Panc1 (cell line): ENCODE measurements at regions not wholly inside any gene's neighbourhood (a gene's known extent, or its start where the extent isn't known, plus 50 kb on each side); places are given as distances from the start of the nearest gene placed in this dataset.

Source experiments
- ATAC-seq: fragments of 200-7000 bp; cut with Tn5 transposase; 2 replicates; pipeline ENCODE4 v1.9.1; 2020; ENCODE audit warnings: mild to moderate bottlenecking, moderate library complexity
- BruUV-seq: library from RNA; stranded (reverse); fragments of 400-500 nt; replicated peaks from 2 replicates; lab custom pipeline; 2021; lab: Mats Ljungman, UMichigan
- CTCF ChIA-PET: fragments of 300-600 bp; sonication (Branson Sonifier 250); formaldehyde crosslinking; loops from one replicate; lab custom pipeline; 2022; ENCODE audit warnings: antibody characterized with exemption; lab: Charles Lee
- POLR2A ChIA-PET: fragments of 300-600 bp; sonication (Branson Sonifier 250); formaldehyde crosslinking; loops from one replicate; lab custom pipeline; 2022; ENCODE audit warnings: antibody characterized with exemption; lab: Charles Lee
- DNase-seq: peaks from one replicate; pipeline ENCODE4 v3.0.0-alpha.2; 2010; ENCODE audit warnings: low read depth, low spot score
- H3K27ac ChIP-seq: 2 replicates; pipeline ENCODE4 v1.5.1; 2011; ENCODE audit warnings: mild to moderate bottlenecking, low read length, inconsistent platforms
- H3K27me3 ChIP-seq: fragments of 200-500 bp; sonication (Bioruptor generic); 2 replicates; pipeline ENCODE4 v1.6.0; 2014; ENCODE audit warnings: low read length, inconsistent platforms; ENCODE audit not compliant: control insufficient read depth, insufficient read depth
- H3K36me3 ChIP-seq: fragments of 200-500 bp; sonication (Bioruptor generic); 2 replicates; pipeline ENCODE4 v1.5.1; 2014; ENCODE audit warnings: inconsistent platforms, mild to moderate bottlenecking, low read length, moderate library complexity; ENCODE audit not compliant: control insufficient read depth, insufficient read depth
- H3K4me1 ChIP-seq: 2 replicates; pipeline ENCODE4 v1.5.1; 2011; ENCODE audit warnings: inconsistent platforms, mild to moderate bottlenecking, low read length, moderate library complexity; ENCODE audit not compliant: control insufficient read depth, insufficient read depth
- H3K4me3 ChIP-seq, 2 experiments: 2 replicates each; pipeline ENCODE4 v1.5.1; 2011 to 2012; ENCODE audit warnings: low read depth in 2 of 2, low read length in 2 of 2, mild to moderate bottlenecking in 2 of 2, inconsistent platforms in 1 of 2, moderate library complexity in 1 of 2
- H3K9me3 ChIP-seq: fragments of 200-500 bp; sonication (Bioruptor generic); 2 replicates; pipeline ENCODE4 v1.5.1; 2014; ENCODE audit warnings: low read depth, mild to moderate bottlenecking, inconsistent platforms, low read length, moderate library complexity; ENCODE audit not compliant: control insufficient read depth, insufficient read depth
- POLR2AphosphoS5 ChIP-seq: IDR thresholded peaks from 2 replicates; pipeline ENCODE4 v1.6.1; 2012; ENCODE audit warnings: mild to moderate bottlenecking, low read depth, low read length, moderate library complexity
- SIN3A ChIP-seq: IDR thresholded peaks from 2 replicates; pipeline ENCODE4 v1.6.1; 2012; ENCODE audit warnings: low read depth, mild to moderate bottlenecking, low read length, moderate library complexity, borderline replicate concordance; ENCODE audit not compliant: insufficient read depth
- TCF7L2 ChIP-seq: IDR thresholded peaks from 2 replicates; pipeline ENCODE4 v1.6.1; 2011; ENCODE audit warnings: mild to moderate bottlenecking, low read depth, low read length, inconsistent platforms
- in situ Hi-C: cut with HindIII; loops from 2 replicates; pipeline ENCODE4 v1.10.0; 2016; ENCODE audit warnings: low sequenced_read_pairs, low pct_unique_long_range_greater_than_20kb
- intact Hi-C: fragments of 100-400 bp; cut with micrococcal nuclease; formaldehyde crosslinking; loops from one replicate; pipeline ENCODE4 v1.10.0; 2022; ENCODE audit not compliant: unreplicated experiment
- TF ChIP-seq, protein P1 (sequence below): fragments of 450-650 bp; IDR thresholded peaks from 2 replicates; pipeline ENCODE4 v1.5.1; 2017; ENCODE audit warnings: mild to moderate bottlenecking
- TF ChIP-seq, protein P2 (sequence below), 2 experiments: IDR thresholded peaks; 2 replicates each; pipeline ENCODE4 v1.6.1; 2011 to 2012; ENCODE audit warnings: low read depth in 2 of 2, control low read depth in 1 of 2, low read length in 1 of 2, mild to moderate bottlenecking in 1 of 2, moderate library complexity in 1 of 2; ENCODE audit not compliant: insufficient read depth in 1 of 2

DNA sequence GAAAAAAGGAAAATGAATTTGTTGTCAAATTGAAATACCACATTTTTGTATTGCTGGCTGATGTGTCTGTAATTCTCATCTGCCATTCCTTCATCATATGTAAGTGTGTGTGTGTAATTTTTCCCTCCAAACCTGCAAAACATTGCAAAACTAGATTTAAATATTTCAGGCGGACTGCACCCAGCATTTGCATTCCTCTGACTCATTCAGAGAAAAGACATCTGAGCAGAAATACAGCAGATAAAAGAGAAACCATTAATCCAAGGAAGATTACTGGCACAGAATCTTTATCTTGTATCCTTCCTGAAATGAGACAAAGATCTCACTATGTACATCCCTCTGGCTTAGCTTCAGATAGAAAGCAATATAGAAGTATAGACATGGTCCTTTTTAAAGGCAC is 275.3 kb downstream of the TMEM38B start:
- POLR2A ChIA-PET = no interaction called here
- H3K36me3 ChIP-seq = no peaks in the 10 kb centered on the region
- intact Hi-C loops (no loop called here), in situ Hi-C loops (no loop called here)
- no peaks in the 10 kb centered on the region for H3K4me1 ChIP-seq
- no peak overlapping the region for H3K27ac ChIP-seq
- TF ChIP-seq POLR2AphosphoS5 = no peak
- TF ChIP-seq, protein P1, sequence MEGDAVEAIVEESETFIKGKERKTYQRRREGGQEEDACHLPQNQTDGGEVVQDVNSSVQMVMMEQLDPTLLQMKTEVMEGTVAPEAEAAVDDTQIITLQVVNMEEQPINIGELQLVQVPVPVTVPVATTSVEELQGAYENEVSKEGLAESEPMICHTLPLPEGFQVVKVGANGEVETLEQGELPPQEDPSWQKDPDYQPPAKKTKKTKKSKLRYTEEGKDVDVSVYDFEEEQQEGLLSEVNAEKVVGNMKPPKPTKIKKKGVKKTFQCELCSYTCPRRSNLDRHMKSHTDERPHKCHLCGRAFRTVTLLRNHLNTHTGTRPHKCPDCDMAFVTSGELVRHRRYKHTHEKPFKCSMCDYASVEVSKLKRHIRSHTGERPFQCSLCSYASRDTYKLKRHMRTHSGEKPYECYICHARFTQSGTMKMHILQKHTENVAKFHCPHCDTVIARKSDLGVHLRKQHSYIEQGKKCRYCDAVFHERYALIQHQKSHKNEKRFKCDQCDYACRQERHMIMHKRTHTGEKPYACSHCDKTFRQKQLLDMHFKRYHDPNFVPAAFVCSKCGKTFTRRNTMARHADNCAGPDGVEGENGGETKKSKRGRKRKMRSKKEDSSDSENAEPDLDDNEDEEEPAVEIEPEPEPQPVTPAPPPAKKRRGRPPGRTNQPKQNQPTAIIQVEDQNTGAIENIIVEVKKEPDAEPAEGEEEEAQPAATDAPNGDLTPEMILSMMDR = no peak
- no peak for TF ChIP-seq SIN3A
- TF ChIP-seq, protein P2, sequence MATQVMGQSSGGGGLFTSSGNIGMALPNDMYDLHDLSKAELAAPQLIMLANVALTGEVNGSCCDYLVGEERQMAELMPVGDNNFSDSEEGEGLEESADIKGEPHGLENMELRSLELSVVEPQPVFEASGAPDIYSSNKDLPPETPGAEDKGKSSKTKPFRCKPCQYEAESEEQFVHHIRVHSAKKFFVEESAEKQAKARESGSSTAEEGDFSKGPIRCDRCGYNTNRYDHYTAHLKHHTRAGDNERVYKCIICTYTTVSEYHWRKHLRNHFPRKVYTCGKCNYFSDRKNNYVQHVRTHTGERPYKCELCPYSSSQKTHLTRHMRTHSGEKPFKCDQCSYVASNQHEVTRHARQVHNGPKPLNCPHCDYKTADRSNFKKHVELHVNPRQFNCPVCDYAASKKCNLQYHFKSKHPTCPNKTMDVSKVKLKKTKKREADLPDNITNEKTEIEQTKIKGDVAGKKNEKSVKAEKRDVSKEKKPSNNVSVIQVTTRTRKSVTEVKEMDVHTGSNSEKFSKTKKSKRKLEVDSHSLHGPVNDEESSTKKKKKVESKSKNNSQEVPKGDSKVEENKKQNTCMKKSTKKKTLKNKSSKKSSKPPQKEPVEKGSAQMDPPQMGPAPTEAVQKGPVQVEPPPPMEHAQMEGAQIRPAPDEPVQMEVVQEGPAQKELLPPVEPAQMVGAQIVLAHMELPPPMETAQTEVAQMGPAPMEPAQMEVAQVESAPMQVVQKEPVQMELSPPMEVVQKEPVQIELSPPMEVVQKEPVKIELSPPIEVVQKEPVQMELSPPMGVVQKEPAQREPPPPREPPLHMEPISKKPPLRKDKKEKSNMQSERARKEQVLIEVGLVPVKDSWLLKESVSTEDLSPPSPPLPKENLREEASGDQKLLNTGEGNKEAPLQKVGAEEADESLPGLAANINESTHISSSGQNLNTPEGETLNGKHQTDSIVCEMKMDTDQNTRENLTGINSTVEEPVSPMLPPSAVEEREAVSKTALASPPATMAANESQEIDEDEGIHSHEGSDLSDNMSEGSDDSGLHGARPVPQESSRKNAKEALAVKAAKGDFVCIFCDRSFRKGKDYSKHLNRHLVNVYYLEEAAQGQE (IDR thresholded peaks at IDR 0.05; ENCODE audit: insufficient read depth in 1 of 2, low read depth in 2 of 2, low read length in 1 of 2) = no peak
- no peak for TF ChIP-seq TCF7L2
- ATAC-seq = no peak
- CTCF ChIA-PET = no interaction called here
- BruUV-seq = no TSS peak
- no peaks in the 10 kb centered on the region for H3K9me3 ChIP-seq
- H3K4me3 ChIP-seq = no peak overlapping the region
- no peak for DNase-seq
- no peaks in the 10 kb centered on the region for H3K27me3 ChIP-seq

DNA sequence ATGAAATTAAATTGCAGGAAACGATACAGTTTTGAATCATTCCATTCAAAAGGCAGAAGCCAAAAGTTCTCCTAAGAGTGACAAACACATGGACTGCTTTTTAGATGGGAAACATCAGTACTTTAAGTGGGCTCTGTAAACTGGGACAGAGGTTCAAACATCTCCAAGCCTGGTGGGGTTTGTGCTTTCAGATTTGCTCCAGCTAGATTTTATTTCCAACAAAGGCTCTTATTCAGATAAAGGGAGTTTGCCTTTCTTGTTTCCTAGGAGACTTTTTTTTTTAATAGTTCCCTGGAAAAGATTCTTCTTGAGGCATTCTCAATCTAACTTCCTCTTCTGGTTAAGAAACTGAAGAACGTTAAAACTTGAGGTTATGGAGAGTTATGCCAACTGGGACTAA is 277.6 kb downstream of the TMEM38B start:
- no peak overlapping the region for H3K4me3 ChIP-seq
- DNase-seq = no peak
- H3K4me1 ChIP-seq = no peaks in the 10 kb centered on the region
- TF ChIP-seq, protein P1 = no peak
- TF ChIP-seq POLR2AphosphoS5 (no peak), SIN3A (no peak), TCF7L2 (no peak)
- TF ChIP-seq, protein P2 (IDR thresholded peaks at IDR 0.05; ENCODE audit: insufficient read depth in 1 of 2, low read depth in 2 of 2, low read length in 1 of 2) = no peak
- H3K27me3 ChIP-seq = no peaks in the 10 kb centered on the region
- CTCF ChIA-PET = no interaction called here
- no peaks in the 10 kb centered on the region for H3K36me3 ChIP-seq
- POLR2A ChIA-PET = no interaction called here
- H3K9me3 ChIP-seq = no peaks in the 10 kb centered on the region
- in situ Hi-C loops (no loop called here), intact Hi-C loops (no loop called here)
- no TSS peak for BruUV-seq
- no peak overlapping the region for H3K27ac ChIP-seq
- no peak for ATAC-seq
